GM13977 (cell line): ENCODE measurements at regions not wholly inside any gene's neighbourhood (a gene's known extent, or its start where the extent isn't known, plus 50 kb on each side); places are given as distances from the start of the nearest gene placed in this dataset.

ENCODE experiments used
- DNase-seq: peaks from one replicate; pipeline ENCODE4 v3.0.0; 2012; ENCODE audit warnings: low spot score
- in situ Hi-C: fragments of 300-500 bp; cut with MboI; formaldehyde crosslinking; loops from one replicate; pipeline ENCODE4 v1.12.0; 2022; ENCODE audit warnings: low sequenced_read_pairs, low pct_unique_long_range_greater_than_20kb, mixed read lengths, inconsistent platforms; ENCODE audit not compliant: unreplicated experiment
- TF ChIP-seq, protein P1 (sequence below): IDR thresholded peaks from 2 replicates; pipeline ENCODE4 v1.5.1; 2012; ENCODE audit warnings: mild to moderate bottlenecking, control low read depth; ENCODE audit not compliant: insufficient read depth; ENCODE audit errors: extremely low read depth, missing control alignments

DNA sequence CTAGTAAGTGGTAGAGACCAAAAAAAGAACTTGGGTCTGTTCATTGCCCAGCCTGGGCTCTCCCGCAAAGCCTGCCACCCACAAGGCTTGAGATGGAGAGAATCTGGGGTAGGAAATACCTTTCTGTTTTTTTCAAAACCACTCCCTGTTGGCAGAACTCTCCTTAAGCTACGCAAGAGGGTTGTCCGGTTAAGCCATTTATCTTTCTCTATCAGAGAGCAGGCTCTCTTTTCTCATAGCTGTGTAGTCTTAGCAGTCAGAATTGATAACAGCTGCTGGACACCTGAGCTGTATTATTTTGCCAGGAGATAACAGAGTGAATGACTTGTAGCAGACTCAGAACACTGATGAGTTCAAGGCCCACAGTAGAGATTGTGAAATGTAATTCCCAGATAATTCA is 1088.1 kb downstream of the TSN start:
- in situ Hi-C loops, result no loop called here
- TF ChIP-seq, protein P1, sequence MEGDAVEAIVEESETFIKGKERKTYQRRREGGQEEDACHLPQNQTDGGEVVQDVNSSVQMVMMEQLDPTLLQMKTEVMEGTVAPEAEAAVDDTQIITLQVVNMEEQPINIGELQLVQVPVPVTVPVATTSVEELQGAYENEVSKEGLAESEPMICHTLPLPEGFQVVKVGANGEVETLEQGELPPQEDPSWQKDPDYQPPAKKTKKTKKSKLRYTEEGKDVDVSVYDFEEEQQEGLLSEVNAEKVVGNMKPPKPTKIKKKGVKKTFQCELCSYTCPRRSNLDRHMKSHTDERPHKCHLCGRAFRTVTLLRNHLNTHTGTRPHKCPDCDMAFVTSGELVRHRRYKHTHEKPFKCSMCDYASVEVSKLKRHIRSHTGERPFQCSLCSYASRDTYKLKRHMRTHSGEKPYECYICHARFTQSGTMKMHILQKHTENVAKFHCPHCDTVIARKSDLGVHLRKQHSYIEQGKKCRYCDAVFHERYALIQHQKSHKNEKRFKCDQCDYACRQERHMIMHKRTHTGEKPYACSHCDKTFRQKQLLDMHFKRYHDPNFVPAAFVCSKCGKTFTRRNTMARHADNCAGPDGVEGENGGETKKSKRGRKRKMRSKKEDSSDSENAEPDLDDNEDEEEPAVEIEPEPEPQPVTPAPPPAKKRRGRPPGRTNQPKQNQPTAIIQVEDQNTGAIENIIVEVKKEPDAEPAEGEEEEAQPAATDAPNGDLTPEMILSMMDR, result no peak
- no peak for DNase-seq

DNA sequence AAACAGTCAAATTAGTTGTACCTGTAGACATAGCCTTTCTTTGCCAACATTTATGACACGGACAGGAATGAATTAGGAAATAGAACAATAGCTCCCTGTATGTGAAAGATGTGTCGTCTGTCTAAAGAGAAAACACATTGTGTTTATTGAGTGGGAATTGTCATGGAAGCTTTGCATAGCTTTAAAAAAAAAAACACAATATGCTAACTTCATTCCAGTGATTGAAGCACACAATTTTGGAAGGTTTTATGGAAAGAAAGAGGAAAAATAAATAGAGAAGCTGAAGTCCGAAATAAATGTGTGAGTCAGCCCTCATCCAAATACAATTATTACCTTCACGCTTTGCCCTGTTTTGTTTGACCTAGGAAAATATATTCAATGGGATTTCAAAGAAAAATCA is 1095.7 kb downstream of the TSN start:
- in situ Hi-C loops, result no loop called here

DNA sequence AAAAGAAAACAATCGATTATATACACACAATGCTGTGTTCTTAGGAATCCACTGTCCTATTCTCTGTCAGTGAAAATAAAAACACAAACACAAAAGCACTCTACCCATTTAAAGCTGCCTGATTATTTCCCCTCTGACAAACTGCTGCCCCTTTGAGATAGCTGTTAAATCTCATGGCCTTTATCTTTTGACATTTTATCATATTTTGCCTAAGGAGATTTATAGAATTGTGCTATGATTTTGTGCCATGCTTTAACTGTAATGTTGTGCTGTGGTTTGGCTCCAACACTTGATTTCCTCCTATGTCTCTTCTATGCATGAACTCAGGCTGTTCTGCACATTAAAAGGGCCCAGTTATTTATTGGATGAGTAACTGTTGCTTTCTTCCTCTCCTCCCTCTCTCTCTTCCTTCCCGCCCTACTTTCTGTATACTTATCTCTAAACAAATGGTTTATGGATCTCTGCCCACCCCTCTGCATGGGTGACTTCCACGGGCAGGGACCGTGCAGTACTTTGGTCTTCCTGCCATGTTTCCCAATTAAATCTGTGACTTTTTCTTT is 1096.6 kb downstream of the TSN start:
- TF ChIP-seq, protein P1, result no peak
- in situ Hi-C loops, result no loop called here
- DNase-seq, result no peak

More for the DNA sequence above, 1095.7 kb downstream of the TSN start:
- DNase-seq, result no peak
- TF ChIP-seq, protein P1, result no peak

DNA sequence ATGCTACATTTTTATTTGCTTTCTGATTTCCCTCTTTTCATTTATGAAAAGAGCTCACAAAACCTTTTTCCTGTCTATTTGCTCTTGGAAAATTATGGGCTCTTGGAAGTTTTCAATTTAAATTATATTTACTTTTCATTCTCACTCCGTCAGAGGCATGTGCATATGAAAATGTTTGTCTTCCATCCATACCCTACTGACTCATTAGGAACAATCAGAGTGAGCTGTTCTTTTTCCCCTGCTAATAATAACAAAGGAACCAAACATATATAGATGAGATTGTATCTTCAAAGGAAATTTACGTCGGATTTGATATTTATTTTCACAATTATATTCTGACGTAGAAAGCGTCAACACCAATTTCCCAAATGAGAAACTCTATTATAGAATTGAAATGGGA is 1101.2 kb downstream of the TSN start:
- in situ Hi-C loops, result no loop called here
- TF ChIP-seq, protein P1, result no peak
- no peak for DNase-seq

DNA sequence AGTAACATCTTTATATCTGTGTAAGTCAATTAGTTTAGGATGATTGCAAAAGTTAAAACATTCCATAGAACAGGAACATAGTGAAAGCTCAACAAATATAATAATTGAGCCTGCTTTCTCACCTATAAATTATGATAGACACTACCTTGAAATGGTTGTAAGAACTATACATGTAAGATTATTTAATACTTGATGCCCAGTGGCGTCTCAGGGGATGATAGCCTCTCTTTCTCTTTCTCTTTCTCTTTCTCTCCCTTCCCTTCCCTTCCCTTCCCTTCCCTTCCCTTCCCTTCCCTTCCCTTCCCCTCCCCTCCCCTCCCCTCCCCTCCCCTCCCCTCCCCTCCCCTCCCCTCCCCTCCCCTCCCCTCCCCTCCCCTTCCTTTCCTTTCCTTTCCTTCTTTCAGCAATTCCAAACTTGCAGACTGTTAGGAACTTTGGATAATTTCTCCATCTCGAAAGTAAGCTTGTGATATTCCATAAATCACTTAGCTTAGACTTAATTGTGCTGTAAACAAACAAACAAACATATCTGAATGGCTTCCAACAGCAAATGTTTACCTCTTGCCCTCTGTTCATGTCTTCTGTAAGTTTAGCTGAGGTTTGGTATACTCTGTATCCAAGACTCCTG is 1102.7 kb downstream of the TSN start:
- DNase-seq, result no peak
- TF ChIP-seq, protein P1, result no peak
- in situ Hi-C loops, result no loop called here

DNA sequence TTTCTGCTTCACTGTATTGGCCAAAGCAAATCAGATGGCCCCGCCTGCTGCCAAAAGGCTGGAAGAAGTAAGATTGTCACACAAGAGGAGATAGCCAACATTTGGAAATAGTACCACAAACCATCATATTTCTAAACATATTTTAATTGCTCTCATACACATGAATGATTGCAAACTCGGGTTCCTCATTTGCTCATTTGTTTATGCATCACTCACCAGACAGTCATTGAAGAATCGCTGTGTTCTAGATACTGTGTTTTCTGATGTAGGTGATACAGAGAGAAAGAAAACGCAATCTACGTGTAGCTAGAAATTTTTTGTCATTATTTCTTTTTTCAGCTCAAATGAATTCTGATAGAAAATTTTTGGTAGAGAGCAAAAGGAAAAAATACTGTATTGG is 1103.4 kb downstream of the TSN start:
- TF ChIP-seq, protein P1, result no peak
- in situ Hi-C loops, result no loop called here
- no peak for DNase-seq
